GM12892 (cell line): ENCODE measurements at regions not wholly inside any gene's neighbourhood (a gene's known extent, or its start where the extent isn't known, plus 50 kb on each side); places are given as distances from the start of the nearest gene placed in this dataset.

ENCODE experiments used
- POLR2A ChIP-seq: IDR thresholded peaks from 2 replicates; pipeline ENCODE4 v1.6.1; 2011; ENCODE audit warnings: low read depth, low read length, control low read depth
- TAF1 ChIP-seq: IDR thresholded peaks from 2 replicates; pipeline ENCODE4 v1.6.1; 2011; ENCODE audit warnings: low read depth, mild to moderate bottlenecking, control low read depth, low read length, borderline replicate concordance

GRCh38 chr11:87639753-87640364 lies 535.4 kb downstream of the RAB38 start:
- TF ChIP-seq TAF1 (no peak), POLR2A (no peak)
